ENCODE measurements at regions not wholly inside any gene's neighbourhood (a gene's known extent, or its start where the extent isn't known, plus 50 kb on each side); places are given as distances from the start of the nearest gene placed in this dataset.

DNA sequence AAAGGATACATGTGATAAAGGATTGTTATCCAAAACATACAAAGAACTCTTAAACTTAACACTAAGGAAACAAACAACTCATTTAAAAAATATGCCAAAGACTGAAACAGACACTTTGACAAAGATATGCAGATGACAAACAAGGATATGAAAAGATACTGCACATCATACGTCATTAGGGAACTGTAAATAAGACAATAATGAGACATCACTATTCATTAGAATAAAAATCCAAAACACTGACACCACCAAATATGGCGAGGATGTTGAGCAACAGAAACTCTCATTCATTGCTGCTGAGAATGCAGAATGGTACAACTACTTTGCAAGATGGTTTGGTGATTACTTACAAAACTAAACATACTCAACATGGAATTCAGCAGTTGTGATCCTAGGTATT is 156.5 kb upstream of the FOXA2 start:
- Histone ChIP-seq H3K4me1 (ENCODE audit: control insufficient read depth in 1 of 2, insufficient read depth in 2 of 2, low read length in 2 of 2) (peaks cover 0 to 1% of the 10 kb centered on the region in 2 donors), H3K36me3 (ENCODE audit: control insufficient read depth in 1 of 2, insufficient read depth in 2 of 2, low read length in 1 of 2) (no peaks in the 10 kb centered on the region), H3K9me3 (ENCODE audit: control insufficient read depth, low read length) (no peaks in the 10 kb centered on the region), H3K27me3 (ENCODE audit: control insufficient read depth in 1 of 2, insufficient read depth in 2 of 2, low read length in 1 of 2) (no peaks in the 10 kb centered on the region), H3K4me3 (ENCODE audit: low read length in 2 of 2) (no peak overlapping the region), H3K27ac (ENCODE audit: low read depth in 1 of 2, low read length in 2 of 2) (no peak overlapping the region)
- intact Hi-C loops (cut with DNase I) = no loop called here
- WGBS, 2 donors = 84 to 85% methylated on average over 2 of the region's 2 CpGs
- ATAC-seq (ENCODE audit: low FRiP score) = no peak
- DNase-seq = no peak

- no peak overlapping the region for H3K27ac ChIP-seq (ENCODE audit: low read depth in 1 of 2, low read length in 2 of 2)
- no peaks in the 10 kb centered on the region for H3K36me3 ChIP-seq (ENCODE audit: control insufficient read depth in 1 of 2, insufficient read depth in 2 of 2, low read length in 1 of 2)
- H3K4me3 ChIP-seq (ENCODE audit: low read length in 2 of 2) = no peak overlapping the region
- intact Hi-C loops (cut with DNase I) = no loop called here
- WGBS, 2 donors = 42 to 47% methylated on average over 2 of the region's 2 CpGs
- H3K9me3 ChIP-seq (ENCODE audit: control insufficient read depth, low read length) = no peaks in the 10 kb centered on the region
- H3K4me1 ChIP-seq (ENCODE audit: control insufficient read depth in 1 of 2, insufficient read depth in 2 of 2, low read length in 2 of 2) = peaks cover 0 to 1% of the 10 kb centered on the region in 2 donors
- ATAC-seq (ENCODE audit: low FRiP score) = no peak
- no peak for DNase-seq
- H3K27me3 ChIP-seq (ENCODE audit: control insufficient read depth in 1 of 2, insufficient read depth in 2 of 2, low read length in 1 of 2) = no peaks in the 10 kb centered on the region
Observed at GRCh38 chr20:22744341-22745193, 160.2 kb upstream of the FOXA2 start.

DNA sequence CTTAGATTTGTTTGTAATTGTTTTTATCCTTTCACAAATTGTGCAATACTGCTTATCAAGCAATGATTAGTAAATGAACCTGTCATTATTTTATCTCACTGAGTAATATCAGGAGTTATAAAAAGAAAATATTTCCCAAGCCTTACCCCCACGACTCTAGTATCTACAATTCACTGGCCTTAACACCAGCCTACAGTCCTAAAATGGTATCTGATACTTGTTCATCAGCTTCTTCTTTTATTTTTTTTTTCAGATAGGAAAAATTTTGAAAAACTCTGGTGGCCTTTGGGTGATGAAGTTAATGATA is 160.8 kb upstream of the FOXA2 start:
- no peaks in the 10 kb centered on the region for H3K27me3 ChIP-seq (ENCODE audit: control insufficient read depth in 1 of 2, insufficient read depth in 2 of 2, low read length in 1 of 2)
- DNase-seq (no peak), ATAC-seq (ENCODE audit: low FRiP score) (no peak)
- no peak overlapping the region for H3K27ac ChIP-seq (ENCODE audit: low read depth in 1 of 2, low read length in 2 of 2)
- H3K36me3 ChIP-seq (ENCODE audit: control insufficient read depth in 1 of 2, insufficient read depth in 2 of 2, low read length in 1 of 2) = no peaks in the 10 kb centered on the region
- no peak overlapping the region for H3K4me3 ChIP-seq (ENCODE audit: low read length in 2 of 2)
- H3K4me1 ChIP-seq (ENCODE audit: control insufficient read depth in 1 of 2, insufficient read depth in 2 of 2, low read length in 2 of 2) = peaks cover 0 to 1% of the 10 kb centered on the region in 2 donors
- intact Hi-C loops (cut with DNase I) = no loop called here
- no peaks in the 10 kb centered on the region for H3K9me3 ChIP-seq (ENCODE audit: control insufficient read depth, low read length)
- 22 to 33% methylated on average over 1 of the region's 1 CpG for WGBS, 2 donors

- intact Hi-C loops (cut with DNase I) = no loop called here
- no peak for DNase-seq
- 94 to 96% methylated on average over 5 of the region's 5 CpGs for WGBS, 2 donors
- Histone ChIP-seq H3K4me3 (ENCODE audit: low read length in 2 of 2) (no peak overlapping the region), H3K4me1 (ENCODE audit: control insufficient read depth in 1 of 2, insufficient read depth in 2 of 2, low read length in 2 of 2) (peaks cover 0 to 1% of the 10 kb centered on the region in 2 donors), H3K9me3 (ENCODE audit: control insufficient read depth, low read length) (no peaks in the 10 kb centered on the region), H3K27me3 (ENCODE audit: control insufficient read depth in 1 of 2, insufficient read depth in 2 of 2, low read length in 1 of 2) (no peaks in the 10 kb centered on the region), H3K36me3 (ENCODE audit: control insufficient read depth in 1 of 2, insufficient read depth in 2 of 2, low read length in 1 of 2) (no peaks in the 10 kb centered on the region), H3K27ac (ENCODE audit: low read depth in 1 of 2, low read length in 2 of 2) (no peak overlapping the region)
- ATAC-seq (ENCODE audit: low FRiP score) = no peak
Observed at GRCh38 chr20:22746957-22747356, 162.6 kb upstream of the FOXA2 start.

GRCh38 chr20:22752324-22752723 is 168.0 kb upstream of the FOXA2 start:
- ATAC-seq (ENCODE audit: low FRiP score) (no peak), DNase-seq (no peak)
- H3K36me3 ChIP-seq (ENCODE audit: control insufficient read depth in 1 of 2, insufficient read depth in 2 of 2, low read length in 1 of 2) = no peaks in the 10 kb centered on the region
- 98 to 100% methylated on average over 1 of the region's 1 CpG for WGBS, 2 donors
- intact Hi-C loops (cut with DNase I) = no loop called here
- no peaks in the 10 kb centered on the region for H3K9me3 ChIP-seq (ENCODE audit: control insufficient read depth, low read length)
- H3K27me3 ChIP-seq (ENCODE audit: control insufficient read depth in 1 of 2, insufficient read depth in 2 of 2, low read length in 1 of 2) = no peaks in the 10 kb centered on the region
- H3K4me3 ChIP-seq (ENCODE audit: low read length in 2 of 2) = no peak overlapping the region
- peak overlapping the region in 1 of 2 donors; percentile 22 for H3K27ac ChIP-seq (ENCODE audit: low read depth in 1 of 2, low read length in 2 of 2)
- peaks cover 4% of the 10 kb centered on the region in 2 donors for H3K4me1 ChIP-seq (ENCODE audit: control insufficient read depth in 1 of 2, insufficient read depth in 2 of 2, low read length in 2 of 2)

- intact Hi-C loops (cut with DNase I) = no loop called here
- no peaks in the 10 kb centered on the region for H3K9me3 ChIP-seq (ENCODE audit: control insufficient read depth, low read length)
- ATAC-seq (ENCODE audit: low FRiP score) (no peak), DNase-seq (no peak)
- no peaks in the 10 kb centered on the region for H3K27me3 ChIP-seq (ENCODE audit: control insufficient read depth in 1 of 2, insufficient read depth in 2 of 2, low read length in 1 of 2)
- peak overlapping the region in 1 of 2 donors; percentile 85 for H3K27ac ChIP-seq (ENCODE audit: low read depth in 1 of 2, low read length in 2 of 2)
- H3K36me3 ChIP-seq (ENCODE audit: control insufficient read depth in 1 of 2, insufficient read depth in 2 of 2, low read length in 1 of 2) = no peaks in the 10 kb centered on the region
- peaks cover 4 to 10% of the 10 kb centered on the region in 2 donors for H3K4me1 ChIP-seq (ENCODE audit: control insufficient read depth in 1 of 2, insufficient read depth in 2 of 2, low read length in 2 of 2)
- WGBS, 2 donors = 36 to 41% methylated on average over 10 of the region's 10 CpGs
- H3K4me3 ChIP-seq (ENCODE audit: low read length in 2 of 2) = no peak overlapping the region
Observed at GRCh38 chr20:22757424-22758183, 173.2 kb upstream of the FOXA2 start.

- Histone ChIP-seq H3K27me3 (ENCODE audit: control insufficient read depth in 1 of 2, insufficient read depth in 2 of 2, low read length in 1 of 2) (no peaks in the 10 kb centered on the region), H3K36me3 (ENCODE audit: control insufficient read depth in 1 of 2, insufficient read depth in 2 of 2, low read length in 1 of 2) (no peaks in the 10 kb centered on the region), H3K9me3 (ENCODE audit: control insufficient read depth, low read length) (no peaks in the 10 kb centered on the region), H3K27ac (ENCODE audit: low read depth in 1 of 2, low read length in 2 of 2) (peak overlapping the region in 1 of 2 donors; percentile 66), H3K4me3 (ENCODE audit: low read length in 2 of 2) (no peak overlapping the region), H3K4me1 (ENCODE audit: control insufficient read depth in 1 of 2, insufficient read depth in 2 of 2, low read length in 2 of 2) (peaks cover 2 to 10% of the 10 kb centered on the region in 2 donors)
- intact Hi-C loops (cut with DNase I) = no loop called here
- ATAC-seq (ENCODE audit: low FRiP score) (no peak), DNase-seq (no peak)
- 32 to 38% methylated on average over 3 of the region's 3 CpGs for WGBS, 2 donors
Observed at GRCh38 chr20:22758815-22759214, 174.4 kb upstream of the FOXA2 start.

- 64 to 70% methylated on average over 6 of the region's 6 CpGs for WGBS, 2 donors
- Histone ChIP-seq H3K4me3 (ENCODE audit: low read length in 2 of 2) (no peak overlapping the region), H3K27ac (ENCODE audit: low read depth in 1 of 2, low read length in 2 of 2) (peak overlapping the region in 1 of 2 donors; percentile 82), H3K36me3 (ENCODE audit: control insufficient read depth in 1 of 2, insufficient read depth in 2 of 2, low read length in 1 of 2) (no peaks in the 10 kb centered on the region), H3K27me3 (ENCODE audit: control insufficient read depth in 1 of 2, insufficient read depth in 2 of 2, low read length in 1 of 2) (no peaks in the 10 kb centered on the region), H3K4me1 (ENCODE audit: control insufficient read depth in 1 of 2, insufficient read depth in 2 of 2, low read length in 2 of 2) (peaks cover 0 to 4% of the 10 kb centered on the region in 2 donors), H3K9me3 (ENCODE audit: control insufficient read depth, low read length) (no peaks in the 10 kb centered on the region)
- intact Hi-C loops (cut with DNase I) = loop anchor here in 1 of 2 donors (5.0 kb wide), 2 partner anchors 35 to 300 kb away; no protein-coding TSS in a partner anchor
- ATAC-seq (ENCODE audit: low FRiP score) (no peak), DNase-seq (no peak)
Observed at GRCh38 chr20:22762576-22763256, 178.3 kb upstream of the FOXA2 start.
